ENCODE measurements at regions not wholly inside any gene's neighbourhood (a gene's known extent, or its start where the extent isn't known, plus 50 kb on each side); places are given as distances from the start of the nearest gene placed in this dataset.
A peak's percentile ranks its signal among the peaks of the same experiment; 100 is the strongest.

GRCh38 chr20:47990507-47991150, 205.3 kb upstream of the SULF2 start (continued):
- TF ChIP-seq E2F4 (CRISPR knock-in tag; IDR thresholded peaks at IDR 0.05; ENCODE audit: borderline replicate concordance, low read depth) (no peak), MXD4 (CRISPR knock-in tag; IDR thresholded peaks at IDR 0.05; ENCODE audit: borderline replicate concordance) (no peak), NFYB (CRISPR knock-in tag; conservative IDR thresholded peaks at IDR 0.05; ENCODE audit: low read depth) (no peak), ZSCAN18 (CRISPR knock-in tag; IDR thresholded peaks at IDR 0.05) (no peak)

- H3K36me3 Mint-ChIP-seq = peaks cover 29% of the 10 kb centered on the region
- H3K4me3 Mint-ChIP-seq = no peak overlapping the region
- ChIA-PET CTCF (no interaction called here), POLR2A (no interaction called here)
- H3K9me3 Mint-ChIP-seq = peaks cover 35% of the 10 kb centered on the region
- H3K27me3 Mint-ChIP-seq (ENCODE audit: low read depth) = peaks cover 6% of the 10 kb centered on the region; the same call in 1 of the 2 replicates
- peaks cover 31% of the 10 kb centered on the region for H3K4me1 Mint-ChIP-seq
- TF ChIP-seq ZNF396 (CRISPR knock-in tag; IDR thresholded peaks at IDR 0.05; ENCODE audit: borderline replicate concordance) = no peak
- no peak for TF ChIP-seq CTCF (IDR thresholded peaks at IDR 0.05)
- no peak for TF ChIP-seq E2F1 (CRISPR knock-in tag; IDR thresholded peaks at IDR 0.05)
- TF ChIP-seq SMAD3 (CRISPR knock-in tag; IDR thresholded peaks at IDR 0.05; ENCODE audit: borderline replicate concordance) = no peak
- TF ChIP-seq ZMAT4 (CRISPR knock-in tag; IDR thresholded peaks at IDR 0.05) = no peak
- TF ChIP-seq SP1 (CRISPR knock-in tag; conservative IDR thresholded peaks at IDR 0.05) = no peak
- no peak for TF ChIP-seq ZNF121 (CRISPR knock-in tag; IDR thresholded peaks at IDR 0.05)
- TF ChIP-seq E2F5 (CRISPR knock-in tag; IDR thresholded peaks at IDR 0.05) = no peak
- DNase-seq (ENCODE audit: low spot score) = no peak
- ATAC-seq = no peak
- no peak overlapping the region for H3K27ac Mint-ChIP-seq
These were observed 204.7 kb upstream of the SULF2 start for GRCh38 chr20:47989957-47990356.

GRCh38 chr20:47988676-47989075, 203.4 kb upstream of the SULF2 start:
- Mint-ChIP-seq H3K4me3 (no peak overlapping the region), H3K27me3 (ENCODE audit: low read depth) (peaks cover 6% of the 10 kb centered on the region; the same call in 1 of the 2 replicates), H3K36me3 (peaks cover 16% of the 10 kb centered on the region), H3K27ac (no peak overlapping the region), H3K4me1 (peaks cover 25% of the 10 kb centered on the region), H3K9me3 (peaks cover 26% of the 10 kb centered on the region)
- ATAC-seq (no peak), DNase-seq (ENCODE audit: low spot score) (no peak)
- ChIA-PET POLR2A (no interaction called here), CTCF (no interaction called here)
- TF ChIP-seq NFYB (CRISPR knock-in tag; conservative IDR thresholded peaks at IDR 0.05; ENCODE audit: low read depth) = peak; percentile 57; the same call in 1 of the 2 replicates
- no peak for TF ChIP-seq ZNF232 (CRISPR knock-in tag; IDR thresholded peaks at IDR 0.05)
